ENCODE measurements at regions not wholly inside any gene's neighbourhood (a gene's known extent, or its start where the extent isn't known, plus 50 kb on each side); places are given as distances from the start of the nearest gene placed in this dataset.

GRCh38 chr15:52960283-52960682, 170.1 kb upstream of the ONECUT1 start:
- no peak for DNase-seq (ENCODE audit: extremely low read depth, low read depth)
- TF ChIP-seq, protein P1, sequence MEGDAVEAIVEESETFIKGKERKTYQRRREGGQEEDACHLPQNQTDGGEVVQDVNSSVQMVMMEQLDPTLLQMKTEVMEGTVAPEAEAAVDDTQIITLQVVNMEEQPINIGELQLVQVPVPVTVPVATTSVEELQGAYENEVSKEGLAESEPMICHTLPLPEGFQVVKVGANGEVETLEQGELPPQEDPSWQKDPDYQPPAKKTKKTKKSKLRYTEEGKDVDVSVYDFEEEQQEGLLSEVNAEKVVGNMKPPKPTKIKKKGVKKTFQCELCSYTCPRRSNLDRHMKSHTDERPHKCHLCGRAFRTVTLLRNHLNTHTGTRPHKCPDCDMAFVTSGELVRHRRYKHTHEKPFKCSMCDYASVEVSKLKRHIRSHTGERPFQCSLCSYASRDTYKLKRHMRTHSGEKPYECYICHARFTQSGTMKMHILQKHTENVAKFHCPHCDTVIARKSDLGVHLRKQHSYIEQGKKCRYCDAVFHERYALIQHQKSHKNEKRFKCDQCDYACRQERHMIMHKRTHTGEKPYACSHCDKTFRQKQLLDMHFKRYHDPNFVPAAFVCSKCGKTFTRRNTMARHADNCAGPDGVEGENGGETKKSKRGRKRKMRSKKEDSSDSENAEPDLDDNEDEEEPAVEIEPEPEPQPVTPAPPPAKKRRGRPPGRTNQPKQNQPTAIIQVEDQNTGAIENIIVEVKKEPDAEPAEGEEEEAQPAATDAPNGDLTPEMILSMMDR (IDR thresholded peaks at IDR 0.05; ENCODE audit: low read depth, low read length, missing control alignments): no peak
- no peak overlapping the region for H3K4me3 ChIP-seq (replicated peaks; ENCODE audit: low read depth, low read length)

DNA sequence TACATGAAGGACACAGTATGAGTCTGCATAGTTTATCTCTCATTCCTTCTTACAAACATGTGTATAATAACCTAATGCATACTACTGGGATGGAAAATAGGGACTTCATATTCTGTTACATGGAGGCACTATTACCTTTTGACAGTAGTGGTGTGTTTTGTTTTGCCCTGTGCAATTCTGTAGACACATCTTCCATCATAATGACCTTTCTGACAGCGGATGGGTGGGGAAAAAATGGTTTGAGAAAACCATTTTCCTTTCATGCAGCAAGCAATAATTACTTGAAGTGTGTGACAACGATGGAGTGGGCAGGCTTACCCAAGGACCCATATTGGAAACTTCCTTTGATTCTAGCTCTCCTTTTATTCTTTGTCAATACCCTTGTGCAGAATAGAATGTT, 153.6 kb upstream of the ONECUT1 start:
- TF ChIP-seq, protein P1 (IDR thresholded peaks at IDR 0.05; ENCODE audit: low read depth, low read length, missing control alignments): no peak
- no peak for DNase-seq (ENCODE audit: extremely low read depth, low read depth)
- no peak overlapping the region for H3K4me3 ChIP-seq (replicated peaks; ENCODE audit: low read depth, low read length)

- TF ChIP-seq, protein P1 (IDR thresholded peaks at IDR 0.05; ENCODE audit: low read depth, low read length, missing control alignments): no peak
- DNase-seq (ENCODE audit: extremely low read depth, low read depth): no peak
- no peak overlapping the region for H3K4me3 ChIP-seq (replicated peaks; ENCODE audit: low read depth, low read length)
Measured at GRCh38 chr15:52936489-52936888, 146.4 kb upstream of the ONECUT1 start.

GRCh38 chr15:52925130-52925529, 135.0 kb upstream of the ONECUT1 start:
- DNase-seq (ENCODE audit: extremely low read depth, low read depth): no peak
- H3K4me3 ChIP-seq (replicated peaks; ENCODE audit: low read depth, low read length): no peak overlapping the region
- TF ChIP-seq, protein P1 (IDR thresholded peaks at IDR 0.05; ENCODE audit: low read depth, low read length, missing control alignments): no peak

DNA sequence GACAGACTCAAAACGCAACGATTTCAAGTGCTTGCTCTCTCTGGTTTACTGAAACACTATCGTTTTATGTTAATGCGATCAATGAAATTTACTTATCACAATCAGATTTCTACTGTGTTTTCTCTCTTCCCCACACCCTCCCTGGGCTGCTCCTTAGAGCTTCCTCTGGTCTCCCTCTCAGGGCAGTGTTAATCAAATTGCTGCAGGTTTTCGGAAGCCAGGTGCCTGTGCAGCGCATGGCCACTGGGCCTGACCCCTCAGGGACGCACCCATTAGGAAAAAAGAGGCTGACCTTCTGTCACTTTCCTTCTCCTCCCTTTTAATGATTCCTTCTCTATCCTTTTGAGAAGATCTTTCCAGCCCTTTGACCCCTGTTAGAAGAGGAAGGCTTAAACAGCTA, 134.5 kb upstream of the ONECUT1 start:
- no peak overlapping the region for H3K4me3 ChIP-seq (replicated peaks; ENCODE audit: low read depth, low read length)
- TF ChIP-seq, protein P1 (IDR thresholded peaks at IDR 0.05; ENCODE audit: low read depth, low read length, missing control alignments): no peak
- no peak for DNase-seq (ENCODE audit: extremely low read depth, low read depth)

DNA sequence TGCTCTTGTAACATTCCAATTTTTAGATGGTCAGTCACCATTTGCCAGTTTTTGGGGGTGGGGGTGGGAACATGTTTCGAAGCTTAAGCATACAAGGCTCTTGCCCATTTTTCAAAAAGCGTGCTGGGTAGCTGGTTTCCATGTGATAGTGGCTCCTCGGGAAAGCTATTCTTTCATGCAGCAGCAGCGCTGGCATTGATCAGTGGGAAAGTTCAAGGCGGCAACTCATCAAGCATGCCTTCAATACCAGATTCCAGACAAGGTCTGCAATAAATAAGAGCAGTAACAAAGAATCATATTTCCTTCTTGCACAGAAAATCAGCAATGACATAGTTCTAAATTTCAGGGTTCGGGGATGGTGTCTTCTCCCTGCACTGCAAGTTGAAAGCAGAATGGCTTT, 133.5 kb upstream of the ONECUT1 start:
- no peak overlapping the region for H3K4me3 ChIP-seq (replicated peaks; ENCODE audit: low read depth, low read length)
- TF ChIP-seq, protein P1 (IDR thresholded peaks at IDR 0.05; ENCODE audit: low read depth, low read length, missing control alignments): no peak
- no peak for DNase-seq (ENCODE audit: extremely low read depth, low read depth)

- no peak overlapping the region for H3K4me3 ChIP-seq (replicated peaks; ENCODE audit: low read depth, low read length)
- TF ChIP-seq, protein P1 (IDR thresholded peaks at IDR 0.05; ENCODE audit: low read depth, low read length, missing control alignments): no peak
- DNase-seq (ENCODE audit: extremely low read depth, low read depth): no peak
Measured at GRCh38 chr15:52922871-52923270, 132.7 kb upstream of the ONECUT1 start.

All from HFF-Myc (cell line).